Gastrocnemius medialis (tissue), 4 donors: ENCODE measurements at regions not wholly inside any gene's neighbourhood (a gene's known extent, or its start where the extent isn't known, plus 50 kb on each side); places are given as distances from the start of the nearest gene placed in this dataset.

ENCODE experiments used
- POLR2A ChIP-seq, 2 donors: fragments of 450-650 bp; IDR thresholded peaks; one replicate each; pipeline ENCODE4 v1.6.1; 2017; ENCODE audit warnings: antibody characterized with exemption in 2 of 2, mild to moderate bottlenecking in 2 of 2, moderate library complexity in 2 of 2
- TF ChIP-seq, protein P1 (sequence below), 5 experiments: fragments of 450-650 bp in 3 of 5; fragments of 200-600 bp in 2 of 5; sonication (generic) in 2 of 5; IDR thresholded peaks in 4 of 5; conservative IDR thresholded peaks in 1 of 5; 1 replicate in 4 of 5; 2 replicates in 1 of 5; pipeline ENCODE4 v1.5.1; 2016 to 2019; ENCODE audit warnings: antibody characterized with exemption in 5 of 5, mild to moderate bottlenecking in 3 of 5, moderate library complexity in 3 of 5

GRCh38 chr5:39780347-39780746 lies 355.6 kb upstream of the DAB2 start:
- TF ChIP-seq, protein P1, sequence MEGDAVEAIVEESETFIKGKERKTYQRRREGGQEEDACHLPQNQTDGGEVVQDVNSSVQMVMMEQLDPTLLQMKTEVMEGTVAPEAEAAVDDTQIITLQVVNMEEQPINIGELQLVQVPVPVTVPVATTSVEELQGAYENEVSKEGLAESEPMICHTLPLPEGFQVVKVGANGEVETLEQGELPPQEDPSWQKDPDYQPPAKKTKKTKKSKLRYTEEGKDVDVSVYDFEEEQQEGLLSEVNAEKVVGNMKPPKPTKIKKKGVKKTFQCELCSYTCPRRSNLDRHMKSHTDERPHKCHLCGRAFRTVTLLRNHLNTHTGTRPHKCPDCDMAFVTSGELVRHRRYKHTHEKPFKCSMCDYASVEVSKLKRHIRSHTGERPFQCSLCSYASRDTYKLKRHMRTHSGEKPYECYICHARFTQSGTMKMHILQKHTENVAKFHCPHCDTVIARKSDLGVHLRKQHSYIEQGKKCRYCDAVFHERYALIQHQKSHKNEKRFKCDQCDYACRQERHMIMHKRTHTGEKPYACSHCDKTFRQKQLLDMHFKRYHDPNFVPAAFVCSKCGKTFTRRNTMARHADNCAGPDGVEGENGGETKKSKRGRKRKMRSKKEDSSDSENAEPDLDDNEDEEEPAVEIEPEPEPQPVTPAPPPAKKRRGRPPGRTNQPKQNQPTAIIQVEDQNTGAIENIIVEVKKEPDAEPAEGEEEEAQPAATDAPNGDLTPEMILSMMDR (IDR thresholded peaks at IDR 0.05 in 4 of 5, conservative IDR thresholded peaks at IDR 0.05 in 1 of 5), result no peak
- no peak for TF ChIP-seq POLR2A (IDR thresholded peaks at IDR 0.05)
